Dermis microvascular lymphatic vessel endothelial cell (primary cell): ENCODE measurements at regions not wholly inside any gene's neighbourhood (a gene's known extent, or its start where the extent isn't known, plus 50 kb on each side); places are given as distances from the start of the nearest gene placed in this dataset.

Experiments
- DNase-seq, 2 donors: peaks; one replicate each; pipeline versions ENCODE4 v3.0.0 to v3.0.0-alpha.2; 2010; ENCODE audit warnings: low read depth in 2 of 2

DNA sequence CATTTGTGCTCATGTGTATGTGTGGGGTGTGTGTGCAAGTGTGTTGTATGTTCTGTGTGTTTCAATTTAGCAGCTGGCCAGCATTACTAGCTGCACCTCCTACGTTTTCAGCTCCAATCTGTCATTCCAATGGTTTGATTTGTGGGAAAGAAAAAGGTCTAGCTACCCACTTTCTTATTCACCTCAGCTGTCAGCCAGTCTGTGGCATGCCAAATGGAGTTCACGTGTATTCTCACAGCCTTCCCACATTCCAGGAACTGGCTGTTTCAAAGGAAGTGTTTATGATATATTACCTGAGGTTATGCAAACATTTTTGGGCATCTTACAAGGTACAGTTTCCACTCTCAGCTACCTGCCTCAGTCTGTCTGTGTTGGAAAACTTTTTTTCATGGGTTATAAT, 220.2 kb upstream of the CPNE8 start:
- no peak for DNase-seq

GRCh38 chr12:39124768-39125167, 219.4 kb upstream of the CPNE8 start:
- DNase-seq = no peak

DNA sequence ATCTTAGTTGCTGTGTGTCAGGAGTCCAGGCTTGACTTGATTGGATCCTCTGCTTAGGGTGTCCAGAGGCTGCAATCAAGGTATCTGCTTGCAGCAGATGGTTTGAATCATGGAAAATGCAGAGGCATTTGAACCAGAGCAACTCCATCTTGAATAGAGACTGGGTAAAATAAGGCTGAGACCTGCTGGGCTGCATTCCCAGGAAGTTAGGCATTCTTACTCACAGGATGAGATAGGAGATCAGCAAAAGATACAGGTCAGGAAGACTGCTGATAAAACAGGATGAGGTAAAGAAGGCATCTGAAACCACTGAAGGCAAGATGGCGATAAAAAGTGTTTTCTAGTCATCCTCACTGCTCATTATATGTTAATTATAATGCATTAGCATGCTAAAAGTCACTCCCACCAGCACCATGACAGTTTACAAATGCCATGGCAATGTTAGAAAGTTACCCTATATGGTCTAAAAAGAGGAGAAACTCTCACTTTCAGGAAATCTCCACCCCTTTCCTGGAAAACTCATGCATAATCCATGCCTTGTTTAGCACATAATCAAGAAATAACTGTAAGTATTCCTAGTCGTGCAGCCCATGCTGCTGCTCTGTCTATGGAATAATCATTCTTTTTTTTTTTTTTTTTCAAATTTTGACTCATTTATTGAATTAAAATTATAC, 218.3 kb upstream of the CPNE8 start:
- DNase-seq = peak in 1 of 2 donors; percentile 12

- DNase-seq = no peak
Measured at GRCh38 chr12:39122562-39123204, 217.3 kb upstream of the CPNE8 start.

- no peak for DNase-seq
Measured at GRCh38 chr12:39116861-39117260, 211.5 kb upstream of the CPNE8 start.

- no peak for DNase-seq
Measured at GRCh38 chr12:39112064-39112463, 206.7 kb upstream of the CPNE8 start.

DNA sequence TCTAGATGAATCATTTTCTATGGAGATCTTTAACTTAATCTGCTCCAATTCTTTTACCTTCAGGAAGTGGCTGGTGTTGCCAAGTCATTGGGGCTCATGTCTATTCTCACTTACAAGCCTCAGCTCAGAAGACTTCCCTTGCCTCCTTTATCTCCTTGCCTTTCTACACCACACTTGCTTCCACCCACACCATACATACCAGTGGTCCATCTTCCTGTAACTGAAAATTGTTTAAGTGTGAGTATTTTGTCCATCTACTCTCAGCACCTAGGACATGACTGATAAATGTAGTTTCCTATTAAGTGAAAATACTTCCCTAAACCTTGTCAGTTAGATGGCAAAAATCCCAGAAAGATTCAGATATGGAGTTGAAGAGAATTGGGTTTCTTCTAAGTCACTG, 199.7 kb upstream of the CPNE8 start:
- no peak for DNase-seq

DNA sequence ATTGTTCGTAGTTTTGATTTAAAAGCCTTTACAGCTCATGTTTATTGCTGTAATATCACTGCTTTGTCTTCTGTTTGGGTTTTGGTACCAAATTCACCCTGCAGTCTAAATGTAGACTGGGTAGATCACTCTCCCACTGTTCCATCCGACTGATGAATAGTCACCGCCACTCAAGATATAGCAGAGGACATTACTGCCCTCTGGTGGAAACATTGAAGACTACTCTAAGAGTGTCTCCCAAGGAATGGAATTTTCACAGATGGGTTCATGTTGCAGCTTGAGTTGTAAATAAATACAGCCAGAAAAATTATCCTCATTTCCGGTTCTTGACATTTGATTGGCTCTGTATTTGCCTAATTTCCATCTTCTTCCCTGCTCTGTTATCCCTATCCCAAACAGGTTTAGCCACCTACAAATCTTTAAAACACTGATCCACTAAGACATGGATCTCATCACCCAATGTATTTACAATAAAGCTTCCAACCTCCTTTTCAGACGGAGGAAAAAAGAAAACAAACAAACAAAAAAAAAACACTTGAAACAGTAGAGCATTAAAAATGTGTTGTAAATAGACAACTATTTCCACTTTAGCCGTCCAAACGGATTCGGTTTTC, 198.3 kb upstream of the CPNE8 start:
- DNase-seq = peak; percentile 36 to 65

DNA sequence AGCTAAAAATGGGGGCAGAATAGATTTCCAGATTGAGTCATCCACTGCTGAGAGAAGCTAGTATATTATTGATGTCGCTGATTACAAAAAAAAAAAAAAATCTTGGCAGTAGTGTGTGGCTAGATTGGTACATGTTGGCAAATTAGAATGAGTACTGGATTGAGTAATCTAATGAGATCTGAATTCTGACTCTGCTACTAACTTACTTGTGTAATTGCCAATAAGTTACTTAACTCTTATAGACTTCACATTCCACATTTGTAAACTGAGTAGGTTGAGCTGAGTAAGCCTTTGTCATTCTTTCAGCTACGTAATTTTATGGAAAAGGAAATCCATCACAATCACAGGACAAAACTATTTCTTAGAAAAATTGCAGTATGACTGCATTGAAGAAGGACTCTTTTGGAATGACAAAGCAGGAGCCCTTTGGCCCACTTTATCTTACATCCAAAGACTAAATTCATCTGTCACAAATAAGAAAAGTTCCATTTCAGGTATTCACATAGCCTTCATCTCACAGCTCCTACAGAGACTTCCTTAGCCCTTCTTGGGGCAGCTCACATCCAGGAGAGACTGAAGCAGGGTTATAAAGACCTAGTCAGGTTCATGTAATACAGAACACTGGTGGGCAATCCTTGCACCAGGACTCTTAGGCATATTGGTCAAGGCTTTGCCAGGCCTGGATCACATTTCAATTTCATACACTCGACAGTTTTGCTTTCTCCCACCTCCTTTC, 197.3 kb upstream of the CPNE8 start:
- DNase-seq = no peak

DNA sequence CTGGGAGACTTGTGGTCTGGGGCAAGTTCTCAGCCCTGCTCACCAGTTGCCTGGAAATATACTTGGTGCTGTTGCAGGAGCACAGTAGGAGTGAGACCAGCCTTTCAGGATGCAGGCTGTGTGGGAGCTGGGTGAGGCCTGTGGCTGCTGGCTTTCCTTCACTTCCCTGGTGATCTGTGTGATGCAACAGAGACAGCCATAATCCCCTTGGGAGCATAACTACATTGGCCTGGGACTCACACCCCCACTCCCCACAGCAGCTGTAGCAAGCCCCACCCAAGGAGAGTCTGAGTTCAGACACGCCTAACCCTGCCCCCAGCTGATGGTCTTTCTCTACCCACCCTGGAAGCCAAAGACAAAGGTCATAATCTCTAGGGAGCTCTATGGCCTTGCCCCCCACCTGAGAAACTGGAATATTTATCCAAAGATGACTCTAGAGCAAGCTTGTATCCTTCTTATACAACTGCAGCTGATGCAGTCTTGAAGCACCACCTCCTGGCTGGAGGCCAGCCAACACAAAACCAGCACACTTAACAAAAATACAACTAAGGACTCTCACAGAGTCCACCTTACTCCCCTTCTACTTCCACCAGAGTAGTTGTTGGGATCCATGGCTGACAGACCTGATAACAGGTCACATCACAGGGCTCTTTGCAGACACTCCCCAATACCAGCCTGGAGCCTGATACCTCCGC, 190.4 kb upstream of the CPNE8 start:
- DNase-seq = no peak

GRCh38 chr12:39081910-39082309, 176.5 kb upstream of the CPNE8 start:
- DNase-seq = no peak

GRCh38 chr12:39077226-39077625, 171.8 kb upstream of the CPNE8 start:
- DNase-seq = no peak

- DNase-seq = no peak
Measured at GRCh38 chr12:39074063-39074462, 168.7 kb upstream of the CPNE8 start.

GRCh38 chr12:39072658-39073057, 167.3 kb upstream of the CPNE8 start:
- no peak for DNase-seq

- DNase-seq = no peak
Measured at GRCh38 chr12:39071611-39072010, 166.2 kb upstream of the CPNE8 start.

DNA sequence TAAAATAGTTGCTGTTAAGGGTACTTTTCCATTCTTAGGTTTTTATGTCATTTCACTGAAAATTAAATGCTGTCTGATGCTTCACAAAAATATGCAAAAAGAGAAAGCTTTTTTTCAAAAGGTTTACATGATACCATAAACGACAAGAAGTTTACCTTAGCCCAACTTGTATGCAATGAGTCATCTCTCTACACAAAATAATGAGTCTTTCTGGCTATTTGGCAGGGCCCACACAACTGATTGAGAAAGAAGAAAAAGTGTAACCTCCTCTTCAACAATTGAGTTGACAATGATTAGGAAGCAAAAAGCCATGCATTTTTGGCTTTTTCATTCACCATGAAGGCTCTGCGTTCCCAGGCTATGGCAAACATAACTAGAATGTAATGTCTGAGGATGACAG, 165.4 kb upstream of the CPNE8 start:
- no peak for DNase-seq

DNA sequence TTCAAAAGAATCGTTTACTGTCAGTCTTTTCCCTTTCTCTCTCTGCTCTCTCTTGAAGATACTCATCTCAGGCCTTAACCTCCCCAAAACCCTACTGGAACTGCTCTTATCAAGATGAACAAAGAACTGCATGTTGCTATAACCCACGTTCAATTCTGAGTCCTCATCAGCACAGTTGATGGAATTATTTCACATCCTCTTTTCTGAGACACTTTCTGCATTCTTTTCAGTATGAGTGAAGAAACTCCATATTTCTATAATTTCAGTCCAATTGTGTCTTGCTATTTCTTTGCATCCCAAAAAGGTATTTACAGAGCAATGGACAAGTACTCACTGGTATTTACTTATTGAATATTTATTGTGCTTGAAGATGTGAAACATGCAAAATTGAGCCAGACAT, 160.1 kb upstream of the CPNE8 start:
- DNase-seq = no peak

GRCh38 chr12:39064708-39065107, 159.3 kb upstream of the CPNE8 start:
- no peak for DNase-seq

GRCh38 chr12:39062266-39062996, 157.0 kb upstream of the CPNE8 start:
- no peak for DNase-seq

DNA sequence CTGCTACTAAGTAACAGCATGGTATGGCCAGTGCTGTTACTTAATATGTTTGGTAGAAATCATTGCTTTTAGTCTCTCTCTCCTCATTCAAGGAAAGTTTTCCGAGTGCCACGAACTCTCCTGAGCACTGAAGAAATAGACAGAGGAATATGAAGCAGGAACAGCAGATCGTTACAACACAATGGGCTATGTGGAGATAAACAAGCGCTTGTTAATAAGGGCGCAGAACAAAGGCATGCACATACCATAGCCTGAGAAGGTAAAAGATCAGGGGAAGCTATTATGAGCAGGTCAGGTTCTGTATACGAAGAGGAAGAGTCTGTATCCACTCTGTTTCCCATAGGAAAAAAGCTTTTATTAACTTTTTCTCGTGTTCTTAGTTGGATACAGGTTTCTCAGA, 156.2 kb upstream of the CPNE8 start:
- DNase-seq = no peak

DNA sequence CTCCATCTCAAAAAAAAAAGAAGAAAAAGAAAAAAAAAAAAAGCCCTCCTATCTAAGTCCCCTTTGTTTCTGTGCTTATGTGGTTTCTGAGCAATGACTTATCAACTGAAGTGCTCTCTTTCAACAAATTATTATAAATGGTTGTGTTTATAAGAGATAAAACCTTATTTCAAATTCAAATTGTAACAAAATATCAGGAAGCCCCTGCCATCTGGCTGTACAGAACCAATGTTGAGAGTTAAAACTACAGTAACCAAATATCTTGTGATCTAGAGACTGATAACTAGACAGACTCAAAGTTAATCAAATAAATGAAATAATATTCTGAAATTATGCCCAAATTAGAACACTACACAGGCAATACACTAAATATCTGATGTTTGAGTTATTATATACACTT, 143.0 kb upstream of the CPNE8 start:
- DNase-seq = no peak
